ENCODE measurements at regions not wholly inside any gene's neighbourhood (a gene's known extent, or its start where the extent isn't known, plus 50 kb on each side); places are given as distances from the start of the nearest gene placed in this dataset.

- no peak overlapping the region for H3K27ac Mint-ChIP-seq
- H3K27ac ChIP-seq (ENCODE audit: low read depth, low read length), result no peak overlapping the region
- no peaks in the 10 kb centered on the region for H3K4me1 ChIP-seq (ENCODE audit: control insufficient read depth in 2 of 2, insufficient read depth in 2 of 2, low read length in 2 of 2)
- DNase-seq (no peak), ATAC-seq (no peak)
- H3K9me3 ChIP-seq (ENCODE audit: control insufficient read depth in 2 of 3, low read length in 3 of 3), result no peaks in the 10 kb centered on the region
- ChIA-PET POLR2A (no interaction called here), CTCF (interaction anchor here (0.6 kb wide), 1 partner anchor 41 kb away, joined by 3 read pairs; no protein-coding TSS in a partner anchor)
- H3K36me3 Mint-ChIP-seq, result no peaks in the 10 kb centered on the region
- H3K36me3 ChIP-seq (ENCODE audit: control insufficient read depth in 2 of 3, insufficient read depth in 3 of 3, low read length in 3 of 3), result no peaks in the 10 kb centered on the region
- H3K4me1 Mint-ChIP-seq, result no peaks in the 10 kb centered on the region
- no peak overlapping the region for H3K4me3 Mint-ChIP-seq
- H3K27me3 Mint-ChIP-seq, result peaks cover 8 to 32% (median 24%) of the 10 kb centered on the region in 5 donors
- intact Hi-C loops (cut with micrococcal nuclease), result no loop called here
- H3K4me3 ChIP-seq (ENCODE audit: low read length), result no peak overlapping the region
- no peaks in the 10 kb centered on the region for H3K27me3 ChIP-seq (ENCODE audit: control insufficient read depth in 2 of 2, insufficient read depth in 2 of 2, low read length in 2 of 2)
- H3K9me3 Mint-ChIP-seq, result peaks cover 0 to 8% (median 0%) of the 10 kb centered on the region in 11 donors
Measured at GRCh38 chr2:106602042-106602441, 114.9 kb downstream of the CD8B2 start.

DNA sequence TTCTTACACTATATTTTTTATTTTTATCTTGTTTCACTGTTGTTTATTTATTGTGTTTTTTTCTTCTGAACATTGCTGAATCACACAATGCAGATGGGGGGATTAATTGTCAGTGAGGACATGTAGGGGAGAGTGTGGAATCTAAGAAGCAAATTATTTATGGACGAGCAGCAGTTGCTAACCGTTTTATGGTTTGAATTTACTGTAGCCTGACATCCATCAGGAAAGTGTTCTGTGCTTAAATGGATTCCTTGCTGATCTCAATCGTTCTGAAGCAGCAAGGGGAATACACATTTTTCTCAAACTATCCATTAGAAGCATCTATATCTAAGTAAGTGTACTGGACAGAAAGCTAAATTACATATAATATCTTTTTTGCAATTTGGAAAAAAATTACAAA is 119.5 kb downstream of the CD8B2 start:
- Mint-ChIP-seq H3K9me3 (peaks cover 0 to 8% (median 2%) of the 10 kb centered on the region in 11 donors), H3K36me3 (no peaks in the 10 kb centered on the region), H3K27ac (no peak overlapping the region), H3K27me3 (peaks cover 5 to 34% (median 11%) of the 10 kb centered on the region in 5 donors), H3K4me3 (no peak overlapping the region), H3K4me1 (no peaks in the 10 kb centered on the region)
- H3K27ac ChIP-seq (ENCODE audit: low read depth, low read length), result no peak overlapping the region
- CTCF ChIA-PET, result no interaction called here
- POLR2A ChIA-PET, result no interaction called here
- H3K27me3 ChIP-seq (ENCODE audit: control insufficient read depth in 2 of 2, insufficient read depth in 2 of 2, low read length in 2 of 2), result no peaks in the 10 kb centered on the region
- intact Hi-C loops (cut with micrococcal nuclease), result no loop called here
- H3K9me3 ChIP-seq (ENCODE audit: control insufficient read depth in 2 of 3, low read length in 3 of 3), result no peaks in the 10 kb centered on the region
- DNase-seq (no peak), ATAC-seq (no peak)
- no peaks in the 10 kb centered on the region for H3K4me1 ChIP-seq (ENCODE audit: control insufficient read depth in 2 of 2, insufficient read depth in 2 of 2, low read length in 2 of 2)
- H3K36me3 ChIP-seq (ENCODE audit: control insufficient read depth in 2 of 3, insufficient read depth in 3 of 3, low read length in 3 of 3), result no peaks in the 10 kb centered on the region
- no peak overlapping the region for H3K4me3 ChIP-seq (ENCODE audit: low read length)

DNA sequence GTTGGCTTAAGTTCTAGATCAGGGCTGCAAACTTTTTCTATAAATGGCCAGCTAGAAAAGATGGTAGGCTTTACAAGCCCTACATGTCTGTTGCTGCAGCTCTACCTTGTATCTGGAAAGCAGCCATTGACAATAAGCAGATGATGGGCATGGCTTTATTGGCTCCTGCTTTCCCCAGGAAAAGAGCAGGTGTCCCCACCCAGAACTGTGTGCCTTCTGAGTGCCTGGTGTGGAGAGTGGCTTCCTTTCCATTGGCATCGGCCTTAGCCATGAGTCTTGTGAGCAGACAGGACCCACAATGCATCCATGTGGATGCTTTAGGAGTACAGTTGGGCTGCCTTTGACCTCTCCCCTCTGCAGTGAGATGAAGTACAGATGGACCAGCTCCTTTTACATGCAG is 120.2 kb downstream of the CD8B2 start:
- Histone ChIP-seq H3K9me3 (ENCODE audit: control insufficient read depth in 2 of 3, low read length in 3 of 3) (no peaks in the 10 kb centered on the region), H3K4me1 (ENCODE audit: control insufficient read depth in 2 of 2, insufficient read depth in 2 of 2, low read length in 2 of 2) (no peaks in the 10 kb centered on the region), H3K36me3 (ENCODE audit: control insufficient read depth in 2 of 3, insufficient read depth in 3 of 3, low read length in 3 of 3) (no peaks in the 10 kb centered on the region), H3K4me3 (ENCODE audit: low read length) (no peak overlapping the region), H3K27ac (ENCODE audit: low read depth, low read length) (no peak overlapping the region), H3K27me3 (ENCODE audit: control insufficient read depth in 2 of 2, insufficient read depth in 2 of 2, low read length in 2 of 2) (no peaks in the 10 kb centered on the region)
- Mint-ChIP-seq H3K27me3 (peaks cover 0 to 33% (median 13%) of the 10 kb centered on the region in 5 donors), H3K4me1 (no peaks in the 10 kb centered on the region), H3K9me3 (peaks cover 0 to 9% (median 3%) of the 10 kb centered on the region in 11 donors), H3K4me3 (no peak overlapping the region), H3K36me3 (no peaks in the 10 kb centered on the region), H3K27ac (no peak overlapping the region)
- intact Hi-C loops (cut with micrococcal nuclease), result no loop called here
- ATAC-seq, result no peak
- POLR2A ChIA-PET, result no interaction called here
- CTCF ChIA-PET, result no interaction called here
- no peak for DNase-seq

DNA sequence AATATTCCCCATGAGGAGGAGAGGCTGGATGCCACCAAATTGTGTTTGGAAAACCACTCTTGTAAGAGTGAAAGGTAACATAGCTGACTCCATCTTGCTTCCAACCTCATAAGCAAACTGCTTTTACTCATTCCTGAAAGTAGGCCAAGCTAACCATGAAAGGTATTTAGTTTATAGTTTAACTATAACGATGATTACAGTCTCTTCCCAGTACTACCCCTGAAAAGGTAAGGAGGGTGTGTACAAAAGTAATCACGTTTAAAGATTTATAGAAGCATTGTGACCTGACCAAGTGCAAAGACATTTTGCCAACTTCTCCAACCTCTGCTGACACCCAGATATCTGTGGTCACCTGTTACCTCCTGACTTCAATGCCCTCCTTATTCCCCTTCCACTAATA is 122.6 kb downstream of the CD8B2 start:
- ATAC-seq (no peak), DNase-seq (no peak)
- Histone ChIP-seq H3K36me3 (ENCODE audit: control insufficient read depth in 2 of 3, insufficient read depth in 3 of 3, low read length in 3 of 3) (no peaks in the 10 kb centered on the region), H3K4me1 (ENCODE audit: control insufficient read depth in 2 of 2, insufficient read depth in 2 of 2, low read length in 2 of 2) (no peaks in the 10 kb centered on the region), H3K9me3 (ENCODE audit: control insufficient read depth in 2 of 3, low read length in 3 of 3) (peaks cover 0 to 5% (median 0%) of the 10 kb centered on the region in 3 experiments), H3K27ac (ENCODE audit: low read depth, low read length) (no peak overlapping the region), H3K27me3 (ENCODE audit: control insufficient read depth in 2 of 2, insufficient read depth in 2 of 2, low read length in 2 of 2) (no peaks in the 10 kb centered on the region), H3K4me3 (ENCODE audit: low read length) (no peak overlapping the region)
- ChIA-PET CTCF (no interaction called here), POLR2A (no interaction called here)
- no peaks in the 10 kb centered on the region for H3K4me1 Mint-ChIP-seq
- H3K9me3 Mint-ChIP-seq, result peaks cover 0 to 9% (median 2%) of the 10 kb centered on the region in 11 donors
- H3K27ac Mint-ChIP-seq, result no peak overlapping the region
- intact Hi-C loops (cut with micrococcal nuclease), result no loop called here
- H3K36me3 Mint-ChIP-seq, result no peaks in the 10 kb centered on the region
- H3K4me3 Mint-ChIP-seq, result no peak overlapping the region
- peaks cover 0 to 25% (median 6%) of the 10 kb centered on the region in 5 donors for H3K27me3 Mint-ChIP-seq

GRCh38 chr2:106614511-106615291 is 127.5 kb downstream of the CD8B2 start:
- Histone ChIP-seq H3K9me3 (ENCODE audit: control insufficient read depth in 2 of 3, low read length in 3 of 3) (peaks cover 0 to 5% (median 0%) of the 10 kb centered on the region in 3 experiments), H3K27ac (ENCODE audit: low read depth, low read length) (no peak overlapping the region), H3K36me3 (ENCODE audit: control insufficient read depth in 2 of 3, insufficient read depth in 3 of 3, low read length in 3 of 3) (no peaks in the 10 kb centered on the region), H3K27me3 (ENCODE audit: control insufficient read depth in 2 of 2, insufficient read depth in 2 of 2, low read length in 2 of 2) (no peaks in the 10 kb centered on the region), H3K4me1 (ENCODE audit: control insufficient read depth in 2 of 2, insufficient read depth in 2 of 2, low read length in 2 of 2) (no peaks in the 10 kb centered on the region), H3K4me3 (ENCODE audit: low read length) (no peak overlapping the region)
- no peak for ATAC-seq
- DNase-seq, result no peak
- POLR2A ChIA-PET, result no interaction called here
- H3K27ac Mint-ChIP-seq, result no peak overlapping the region
- H3K27me3 Mint-ChIP-seq, result peaks cover 0 to 29% (median 20%) of the 10 kb centered on the region in 5 donors
- CTCF ChIA-PET, result no interaction called here
- H3K9me3 Mint-ChIP-seq, result peaks cover 0 to 9% (median 0%) of the 10 kb centered on the region in 11 donors
- H3K4me1 Mint-ChIP-seq, result peaks cover 0 to 2% (median 0%) of the 10 kb centered on the region in 7 donors
- no peaks in the 10 kb centered on the region for H3K36me3 Mint-ChIP-seq
- intact Hi-C loops (cut with micrococcal nuclease), result no loop called here
- H3K4me3 Mint-ChIP-seq, result no peak overlapping the region

GRCh38 chr2:106618614-106619013 is 131.4 kb downstream of the CD8B2 start:
- Histone ChIP-seq H3K4me3 (ENCODE audit: low read length) (no peak overlapping the region), H3K27me3 (ENCODE audit: control insufficient read depth in 2 of 2, insufficient read depth in 2 of 2, low read length in 2 of 2) (no peaks in the 10 kb centered on the region), H3K27ac (ENCODE audit: low read depth, low read length) (no peak overlapping the region), H3K36me3 (ENCODE audit: control insufficient read depth in 2 of 3, insufficient read depth in 3 of 3, low read length in 3 of 3) (no peaks in the 10 kb centered on the region), H3K4me1 (ENCODE audit: control insufficient read depth in 2 of 2, insufficient read depth in 2 of 2, low read length in 2 of 2) (no peaks in the 10 kb centered on the region), H3K9me3 (ENCODE audit: control insufficient read depth in 2 of 3, low read length in 3 of 3) (no peaks in the 10 kb centered on the region)
- Mint-ChIP-seq H3K4me3 (no peak overlapping the region), H3K4me1 (peaks cover 0 to 2% (median 0%) of the 10 kb centered on the region in 7 donors), H3K36me3 (no peaks in the 10 kb centered on the region), H3K27me3 (peaks cover 0 to 32% (median 20%) of the 10 kb centered on the region in 5 donors), H3K27ac (no peak overlapping the region), H3K9me3 (no peaks in the 10 kb centered on the region)
- DNase-seq, result no peak
- CTCF ChIA-PET, result no interaction called here
- no peak for ATAC-seq
- POLR2A ChIA-PET, result no interaction called here
- intact Hi-C loops (cut with micrococcal nuclease), result no loop called here

DNA sequence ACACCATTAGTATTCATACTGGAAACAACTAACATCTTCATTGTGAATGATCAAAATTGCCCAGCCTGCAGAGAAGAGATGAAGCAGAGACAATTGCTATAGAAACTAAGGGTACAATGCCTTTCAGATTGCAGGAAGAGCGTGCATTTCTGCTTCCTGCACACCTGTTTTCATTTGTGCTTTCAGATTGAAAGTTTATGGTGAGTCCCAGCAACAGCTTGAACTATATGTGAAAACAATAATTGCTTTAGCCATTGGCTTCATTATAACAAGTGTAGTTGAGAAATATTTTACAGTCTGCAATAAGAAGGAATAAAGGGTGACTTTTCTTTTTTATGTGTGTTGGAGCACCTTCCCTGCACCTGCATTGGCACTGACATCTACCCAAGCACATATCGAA is 136.3 kb downstream of the CD8B2 start:
- POLR2A ChIA-PET, result no interaction called here
- Mint-ChIP-seq H3K9me3 (peaks cover 3 to 19% (median 6%) of the 10 kb centered on the region in 11 donors), H3K4me1 (peaks cover 0 to 2% (median 0%) of the 10 kb centered on the region in 7 donors), H3K4me3 (no peak overlapping the region), H3K27me3 (peaks cover 0 to 45% (median 30%) of the 10 kb centered on the region in 5 donors), H3K27ac (no peak overlapping the region), H3K36me3 (peaks cover 0 to 3% (median 0%) of the 10 kb centered on the region in 5 donors)
- Histone ChIP-seq H3K27me3 (ENCODE audit: control insufficient read depth in 2 of 2, insufficient read depth in 2 of 2, low read length in 2 of 2) (no peaks in the 10 kb centered on the region), H3K9me3 (ENCODE audit: control insufficient read depth in 2 of 3, low read length in 3 of 3) (peaks cover 0 to 10% (median 0%) of the 10 kb centered on the region in 3 experiments), H3K36me3 (ENCODE audit: control insufficient read depth in 2 of 3, insufficient read depth in 3 of 3, low read length in 3 of 3) (no peaks in the 10 kb centered on the region), H3K27ac (ENCODE audit: low read depth, low read length) (no peak overlapping the region), H3K4me3 (ENCODE audit: low read length) (no peak overlapping the region), H3K4me1 (ENCODE audit: control insufficient read depth in 2 of 2, insufficient read depth in 2 of 2, low read length in 2 of 2) (no peaks in the 10 kb centered on the region)
- ATAC-seq (no peak), DNase-seq (no peak)
- CTCF ChIA-PET, result no interaction called here
- intact Hi-C loops (cut with micrococcal nuclease), result no loop called here
